Muscle of back (tissue), 3 donors: ENCODE measurements at regions not wholly inside any gene's neighbourhood (a gene's known extent, or its start where the extent isn't known, plus 50 kb on each side); places are given as distances from the start of the nearest gene placed in this dataset.

Experiments
- DNase-seq, 3 donors: peaks; one replicate each; pipeline versions ENCODE4 v3.0.0 to v3.0.0-alpha.2; 2013

GRCh38 chr2:81234711-81235110 is 930.2 kb upstream of the LRRTM1 start:
- no peak for DNase-seq

DNA sequence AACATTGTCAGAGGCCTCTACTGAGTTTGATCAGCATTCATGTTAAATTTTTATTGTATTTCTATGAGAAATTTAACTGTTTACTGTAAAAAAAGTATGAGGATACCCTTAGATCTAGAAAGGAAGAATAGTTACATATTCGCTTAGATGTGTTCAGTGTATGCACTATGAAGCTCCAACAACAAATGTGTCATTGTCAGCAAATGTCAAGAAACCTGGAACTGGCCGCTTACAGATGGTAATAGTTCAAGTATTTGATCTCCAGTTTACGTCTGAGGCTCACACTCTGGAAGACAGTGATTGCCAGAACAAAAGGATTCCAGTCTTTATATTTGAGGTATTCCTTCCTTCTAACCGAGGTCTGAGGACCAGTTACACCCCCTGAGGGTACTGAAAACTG is 921.2 kb upstream of the LRRTM1 start:
- no peak for DNase-seq

DNA sequence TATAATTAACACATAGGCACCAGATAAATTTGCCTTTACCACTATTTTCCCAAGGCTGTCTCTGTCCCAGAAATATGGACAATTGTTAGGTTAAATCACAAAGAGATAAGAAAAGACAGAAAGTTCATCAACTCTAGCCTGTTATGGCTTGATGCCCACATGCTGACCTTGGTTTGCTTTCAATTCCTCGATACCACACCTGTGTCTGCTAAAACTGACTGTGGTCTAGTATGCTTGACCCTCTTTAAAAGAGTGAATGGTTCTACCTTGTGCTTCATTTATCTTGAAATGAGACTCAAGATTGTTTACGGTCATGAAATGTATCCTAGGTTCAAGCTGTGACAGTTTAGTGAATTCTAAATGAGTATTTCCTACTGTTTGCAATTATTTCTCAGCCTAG is 909.0 kb upstream of the LRRTM1 start:
- no peak for DNase-seq

DNA sequence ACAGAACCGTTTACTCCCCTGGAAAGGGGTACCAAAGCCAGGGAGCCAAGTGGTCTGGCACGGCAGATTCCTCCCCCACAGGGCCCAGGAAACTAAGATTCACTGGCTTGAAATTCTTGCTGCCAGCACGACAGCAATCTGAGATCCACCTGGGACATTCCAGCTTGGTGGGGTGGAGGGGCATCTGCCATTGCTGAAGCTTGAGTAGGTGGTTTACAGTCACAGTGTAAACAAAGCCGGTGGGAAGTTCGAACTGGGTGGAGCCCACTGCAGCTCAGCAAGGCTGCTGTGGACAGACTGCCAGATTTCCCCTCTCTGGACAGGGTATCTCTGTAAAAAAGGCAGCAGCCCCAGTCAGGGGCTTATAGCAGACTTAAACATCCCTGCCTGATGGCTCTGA is 901.7 kb upstream of the LRRTM1 start:
- no peak for DNase-seq

DNA sequence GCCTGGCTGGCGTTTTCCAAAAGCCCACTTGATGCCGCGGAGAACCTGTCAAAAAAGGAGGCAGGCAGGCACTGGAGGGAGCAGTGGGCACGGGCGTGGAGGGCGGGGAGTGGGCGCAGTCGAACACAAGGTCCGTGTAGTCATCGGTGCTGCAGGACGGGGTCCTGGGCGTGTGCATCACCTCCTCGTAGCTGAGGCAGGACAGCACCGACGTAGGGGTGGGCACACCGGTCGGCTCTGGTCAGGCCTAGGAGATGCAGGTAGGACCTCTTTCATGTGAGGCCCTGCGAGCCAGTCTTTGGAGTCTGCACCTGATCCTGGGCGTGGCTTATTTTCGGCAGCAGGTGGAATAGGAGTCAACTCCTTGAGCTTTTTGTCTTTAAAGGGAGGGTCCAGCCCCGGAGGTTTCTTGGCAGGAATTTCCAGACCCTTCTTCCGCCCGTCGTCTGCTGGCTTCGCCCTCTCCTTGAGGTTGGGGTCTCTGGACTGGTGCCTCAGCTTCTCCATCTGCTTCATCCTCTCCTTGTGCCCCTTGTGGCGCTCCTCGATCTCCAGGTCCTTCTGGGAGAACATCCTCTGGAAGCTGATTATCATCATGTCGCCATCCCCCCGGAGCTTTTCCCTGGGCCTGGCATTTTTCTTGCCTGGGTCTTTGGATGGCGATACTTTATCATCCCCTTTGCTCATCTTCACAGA is 892.5 kb upstream of the LRRTM1 start:
- DNase-seq: no peak

DNA sequence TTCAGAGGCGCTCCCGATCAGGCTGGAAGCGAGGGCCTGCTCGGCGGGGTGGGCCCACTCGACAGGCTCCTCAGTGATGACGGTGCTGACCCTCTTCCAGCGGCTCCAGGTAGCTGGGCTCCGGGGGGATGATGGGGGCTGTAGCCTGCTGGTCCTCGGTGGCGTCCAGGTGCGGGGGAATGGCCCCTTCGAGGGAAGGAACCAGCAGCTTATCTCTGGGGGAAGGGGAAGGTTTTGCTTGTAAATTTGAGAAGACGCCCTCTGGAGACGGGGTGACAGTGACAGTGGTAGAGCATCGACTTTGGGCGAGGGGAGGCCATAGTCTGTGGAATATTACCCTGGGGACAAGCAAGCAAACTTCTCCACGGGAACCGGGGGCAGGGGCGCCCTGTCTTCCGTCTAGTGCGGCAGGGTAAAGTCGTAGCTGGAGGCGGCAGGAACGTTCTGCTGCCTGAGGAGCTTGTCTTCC is 891.9 kb upstream of the LRRTM1 start:
- no peak for DNase-seq

DNA sequence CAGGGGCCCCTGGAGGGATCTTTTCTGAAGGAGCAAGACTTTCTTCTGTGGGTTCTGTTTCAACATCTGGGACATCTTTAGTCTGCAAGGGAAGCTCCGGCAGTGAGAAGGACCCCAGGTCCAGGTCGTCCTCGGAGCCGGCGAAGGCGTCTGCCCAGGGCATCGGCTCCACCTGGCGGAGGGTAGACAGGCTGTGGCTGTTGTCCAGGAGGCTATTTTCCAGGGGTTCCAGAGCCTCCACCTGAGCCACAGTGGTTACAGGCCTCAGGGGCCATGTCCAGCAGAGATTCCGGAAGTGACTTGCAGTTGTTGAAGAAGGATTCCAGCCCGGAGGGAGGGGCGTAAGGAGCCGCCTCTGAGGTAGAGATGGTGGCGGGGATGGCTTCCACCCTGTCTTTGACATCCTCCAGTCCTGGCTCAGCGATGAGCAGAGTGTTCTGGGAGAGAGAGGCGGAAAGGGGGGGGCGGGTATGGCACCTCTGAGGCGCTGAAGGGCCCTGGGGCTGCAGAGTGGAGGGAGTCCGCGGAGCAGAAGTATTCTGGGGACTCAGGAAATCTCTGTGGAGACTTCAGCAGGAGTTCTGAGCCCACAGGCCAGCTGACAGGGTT is 891.3 kb upstream of the LRRTM1 start:
- DNase-seq: no peak

GRCh38 chr2:81195017-81195773 is 890.6 kb upstream of the LRRTM1 start:
- no peak for DNase-seq

GRCh38 chr2:81194581-81194980 is 890.0 kb upstream of the LRRTM1 start:
- no peak for DNase-seq

DNA sequence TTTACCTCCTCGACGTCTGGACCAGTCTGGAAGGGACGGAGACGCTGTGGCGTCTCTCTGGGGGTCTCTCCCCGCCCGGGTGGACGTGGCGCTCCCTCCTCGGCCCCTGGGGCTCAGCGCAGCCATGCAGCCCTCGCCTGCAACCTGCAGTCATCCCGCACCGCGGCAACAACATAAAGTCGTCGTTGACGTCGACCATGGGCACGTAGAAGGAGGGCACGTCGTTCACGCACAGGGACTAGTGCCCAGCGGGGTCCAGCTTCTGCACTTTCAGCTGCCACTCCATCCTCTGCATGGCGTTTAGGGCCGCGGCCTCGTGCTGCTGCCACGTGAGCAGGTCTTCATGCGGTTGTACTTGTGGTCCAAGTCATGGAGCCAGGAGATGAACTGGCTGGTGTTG is 889.6 kb upstream of the LRRTM1 start:
- DNase-seq: no peak

DNA sequence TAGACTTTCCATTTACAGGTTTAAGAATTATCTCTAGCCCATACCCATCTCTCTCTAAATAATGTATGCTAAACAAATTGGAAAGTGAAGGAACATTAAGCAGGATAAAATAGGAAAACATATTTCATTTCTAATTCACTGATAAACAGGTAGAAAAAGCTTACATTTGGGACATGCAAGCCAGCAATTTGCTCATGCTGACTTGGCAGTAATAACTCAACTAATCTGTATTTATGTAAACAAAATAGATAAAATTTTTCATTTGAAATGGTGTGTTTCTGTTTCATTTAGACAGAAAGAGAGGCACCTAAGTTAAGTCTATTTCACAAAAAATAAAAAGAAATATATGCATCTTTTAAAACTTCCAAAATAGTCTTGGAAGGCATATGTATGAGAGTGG is 877.3 kb upstream of the LRRTM1 start:
- no peak for DNase-seq

GRCh38 chr2:81171447-81171846 is 866.9 kb upstream of the LRRTM1 start:
- no peak for DNase-seq

DNA sequence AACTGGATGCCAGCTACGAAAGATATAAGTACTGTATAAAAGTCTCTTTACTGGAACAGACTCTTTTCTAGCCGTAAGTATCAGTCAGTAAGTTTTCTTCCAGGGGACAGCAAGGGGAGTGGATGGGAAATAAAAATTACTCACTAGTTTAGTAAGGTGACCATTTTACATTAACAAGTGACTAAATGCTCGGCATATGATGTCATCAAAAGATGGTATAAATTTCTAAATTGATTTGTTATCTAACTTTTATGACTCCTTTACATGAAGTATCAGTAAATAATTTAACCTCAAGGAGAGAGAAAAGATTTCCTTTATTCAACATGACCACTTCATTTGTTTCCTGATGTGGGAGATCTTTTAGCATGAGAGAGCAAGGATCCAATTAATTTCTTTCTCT is 859.0 kb upstream of the LRRTM1 start:
- no peak for DNase-seq

DNA sequence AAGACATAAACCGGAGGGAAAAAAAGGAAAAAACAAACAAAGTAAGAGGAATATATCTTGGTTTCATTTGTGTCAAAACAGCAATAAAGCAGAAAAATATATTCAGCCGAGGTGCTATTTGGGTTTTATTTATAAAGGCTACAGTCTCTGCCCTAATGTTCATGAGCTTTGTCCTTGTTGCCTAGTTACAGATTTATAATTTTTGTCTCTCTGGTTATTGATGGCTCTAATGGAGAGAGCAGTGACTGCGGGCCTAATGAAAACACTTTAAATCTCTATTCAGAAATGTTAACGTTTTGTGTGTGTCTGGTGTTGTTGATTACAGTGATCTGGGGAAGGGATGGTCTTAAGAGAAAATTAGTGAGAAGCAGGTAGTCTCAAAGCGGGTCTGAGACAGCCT is 854.0 kb upstream of the LRRTM1 start:
- DNase-seq: no peak

DNA sequence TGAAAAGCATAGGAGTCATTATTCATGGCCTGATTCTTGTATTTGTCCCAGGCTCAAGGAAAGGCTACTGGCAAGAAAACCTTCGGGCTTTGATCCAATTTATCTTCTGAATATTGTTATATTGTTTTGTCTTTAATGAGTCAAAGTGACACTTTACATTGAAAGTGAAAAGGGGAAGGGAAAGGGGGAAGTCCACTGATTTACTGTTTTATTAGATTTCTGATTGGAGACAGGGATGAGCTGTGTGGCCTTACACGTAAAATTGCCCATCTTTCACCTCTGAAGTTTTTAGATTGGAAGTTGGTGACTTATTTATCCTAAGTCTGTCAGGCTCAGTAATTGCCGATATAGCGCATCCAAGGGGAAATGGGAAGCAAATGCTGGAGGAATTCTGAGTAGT is 843.8 kb upstream of the LRRTM1 start:
- DNase-seq: no peak

DNA sequence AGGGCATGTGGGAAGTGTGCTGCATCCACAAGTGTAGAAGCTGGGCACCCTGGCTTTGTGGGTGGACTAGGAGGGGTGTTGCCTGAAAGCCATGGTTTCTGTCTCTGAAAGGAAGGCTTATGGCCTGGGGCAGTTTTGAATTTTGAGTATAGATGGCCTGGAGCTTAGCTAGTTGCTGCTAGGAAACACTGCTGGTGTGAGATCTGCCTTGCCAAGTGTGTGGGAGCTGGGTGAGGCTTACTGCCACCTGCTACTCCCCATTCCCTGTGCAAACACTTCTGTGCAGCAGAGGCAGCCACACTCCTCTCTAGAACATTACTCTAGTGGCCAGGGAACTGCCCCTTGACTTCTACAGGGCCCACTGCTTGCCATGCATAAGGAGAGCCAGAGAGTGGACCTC is 831.7 kb upstream of the LRRTM1 start:
- no peak for DNase-seq

DNA sequence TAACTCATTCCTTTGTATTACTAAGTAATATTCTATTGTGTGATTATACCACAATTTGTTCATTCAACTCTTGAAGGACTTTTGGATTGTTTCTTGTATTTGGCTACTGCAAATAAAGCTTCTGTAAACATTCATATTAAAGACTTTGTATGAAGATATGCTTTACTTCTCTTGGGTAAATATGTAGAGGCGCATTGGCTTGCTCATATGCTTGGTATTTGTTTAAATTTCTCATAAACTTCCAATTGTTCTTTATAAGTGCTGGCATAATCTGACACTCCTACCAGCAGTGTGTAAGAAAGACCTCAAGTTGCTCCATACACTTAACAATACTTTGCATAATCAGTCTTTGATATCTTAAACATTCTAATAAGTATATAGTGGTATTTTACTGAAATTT is 792.8 kb upstream of the LRRTM1 start:
- DNase-seq: no peak

GRCh38 chr2:81093031-81093430 is 788.5 kb upstream of the LRRTM1 start:
- no peak for DNase-seq

DNA sequence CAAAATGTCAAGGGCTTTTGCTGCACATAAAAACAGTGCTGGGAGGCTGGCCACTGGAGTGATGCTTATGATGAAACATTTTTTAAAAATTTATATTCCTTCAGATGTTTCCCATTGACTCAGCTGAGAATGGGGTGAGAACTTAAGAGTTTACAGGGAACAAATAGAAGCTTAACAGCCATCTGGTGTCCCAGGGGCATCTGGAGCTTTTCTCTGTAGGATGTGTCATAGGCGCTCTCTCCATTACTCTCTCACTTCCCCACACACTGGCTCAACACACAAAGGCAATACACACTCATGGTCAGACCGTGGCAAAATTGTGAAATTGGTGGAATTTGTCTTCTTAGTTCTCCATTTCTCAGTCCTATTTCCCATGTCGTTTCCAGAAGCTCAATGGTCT is 783.1 kb upstream of the LRRTM1 start:
- no peak for DNase-seq

GRCh38 chr2:81084101-81084500 is 779.5 kb upstream of the LRRTM1 start:
- DNase-seq: no peak

DNA sequence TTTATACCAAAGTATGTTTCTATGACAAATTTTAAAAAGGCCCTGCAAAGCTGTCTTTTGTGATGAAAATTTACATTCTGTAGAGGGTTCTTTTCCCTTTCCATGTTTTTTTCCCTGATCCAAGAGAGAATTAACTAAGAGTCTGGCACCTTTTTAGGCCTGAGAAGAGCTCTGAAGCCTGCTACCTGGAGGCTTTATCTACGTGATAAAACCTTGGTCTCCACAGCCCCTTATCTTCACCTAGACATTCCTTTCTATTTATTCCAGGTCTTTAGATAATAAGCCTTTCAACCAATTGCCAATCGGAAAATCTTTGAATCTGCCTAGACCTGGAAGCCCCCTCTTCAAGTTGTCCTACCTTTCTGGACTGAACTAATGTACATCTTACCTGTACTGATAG is 774.1 kb upstream of the LRRTM1 start:
- DNase-seq: no peak

DNA sequence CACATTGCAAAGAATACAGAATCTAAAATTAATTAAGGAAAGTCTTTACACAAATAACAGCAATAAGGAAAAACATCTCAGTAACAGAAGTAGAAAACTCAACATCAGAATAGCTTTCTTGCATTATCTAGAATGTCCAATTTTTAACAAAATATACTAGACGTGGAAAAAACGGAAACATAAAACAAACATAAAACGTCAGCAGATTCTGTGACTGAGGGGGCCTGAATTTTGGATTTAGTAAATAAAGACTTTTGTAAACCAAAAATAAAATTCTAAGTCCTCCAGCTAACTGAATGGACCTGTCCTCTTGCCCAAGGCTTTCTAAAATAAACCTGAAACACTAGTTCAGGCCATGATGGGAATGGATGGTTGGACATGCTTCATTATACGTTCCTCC is 773.5 kb upstream of the LRRTM1 start:
- DNase-seq: no peak

DNA sequence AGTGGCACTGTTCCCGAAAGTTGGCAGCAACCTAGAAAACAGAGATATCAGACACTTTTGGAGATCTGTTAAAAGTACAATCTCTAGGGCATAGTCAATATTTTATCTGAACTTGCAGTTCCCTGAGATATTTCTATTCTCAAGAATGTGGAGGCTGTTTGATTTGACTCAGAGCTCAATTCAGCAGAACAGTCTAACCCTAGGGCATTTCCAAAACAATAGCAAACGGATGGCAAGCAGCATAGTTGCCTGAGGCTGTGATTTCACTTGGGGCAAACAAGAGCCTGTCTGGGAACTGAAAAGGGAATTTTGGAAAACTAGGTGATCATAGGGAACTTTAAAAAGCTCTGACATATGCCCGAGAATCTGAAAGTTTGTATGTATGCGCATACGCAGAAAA is 772.8 kb upstream of the LRRTM1 start:
- no peak for DNase-seq
